HFF-Myc (cell line): ENCODE measurements at regions not wholly inside any gene's neighbourhood (a gene's known extent, or its start where the extent isn't known, plus 50 kb on each side); places are given as distances from the start of the nearest gene placed in this dataset.

Experiments
- DNase-seq: peaks from one replicate; pipeline ENCODE4 v3.0.0-alpha.2; 2011; ENCODE audit warnings: low read depth; ENCODE audit errors: extremely low read depth
- H3K4me3 ChIP-seq: replicated peaks from 2 replicates; pipeline ENCODE4 v1.5.1; 2011; ENCODE audit warnings: low read depth, mild to moderate bottlenecking, control low read depth, low read length
- CTCF ChIP-seq: IDR thresholded peaks from 2 replicates; pipeline ENCODE4 v1.5.1; 2012; ENCODE audit warnings: mild to moderate bottlenecking, low read depth, low read length, control low read depth; ENCODE audit errors: missing control alignments

- TF ChIP-seq CTCF, result no peak
- no peak overlapping the region for H3K4me3 ChIP-seq
- no peak for DNase-seq
Measured at GRCh38 chr1:82177192-82177591, 376.5 kb downstream of the ADGRL2 start.

GRCh38 chr1:82171955-82172354 lies 371.2 kb downstream of the ADGRL2 start:
- TF ChIP-seq CTCF, result no peak
- DNase-seq, result no peak
- H3K4me3 ChIP-seq, result no peak overlapping the region

- no peak for DNase-seq
- TF ChIP-seq CTCF, result no peak
Measured at GRCh38 chr1:82168482-82168881, 367.7 kb downstream of the ADGRL2 start.

GRCh38 chr1:82165304-82165703 lies 364.6 kb downstream of the ADGRL2 start:
- no peak for TF ChIP-seq CTCF
- DNase-seq, result no peak
- H3K4me3 ChIP-seq, result no peak overlapping the region

More at GRCh38 chr1:82168482-82168881, 367.7 kb downstream of the ADGRL2 start:
- no peak overlapping the region for H3K4me3 ChIP-seq

- H3K4me3 ChIP-seq, result no peak overlapping the region
- TF ChIP-seq CTCF, result no peak
- no peak for DNase-seq
Measured at GRCh38 chr1:82162486-82163420, 362.0 kb downstream of the ADGRL2 start.

GRCh38 chr1:82161700-82162141 lies 361.0 kb downstream of the ADGRL2 start:
- no peak for TF ChIP-seq CTCF
- DNase-seq, result no peak
- H3K4me3 ChIP-seq, result no peak overlapping the region
